HG03354 (cell line): ENCODE measurements at regions not wholly inside any gene's neighbourhood (a gene's known extent, or its start where the extent isn't known, plus 50 kb on each side); places are given as distances from the start of the nearest gene placed in this dataset.

Source experiments
- ATAC-seq: cut with Tn5 transposase; IDR thresholded peaks from one replicate; pipeline ENCODE4 v1.9.1; 2021; ENCODE audit warnings: mild to moderate bottlenecking; ENCODE audit not compliant: unreplicated experiment, poor library complexity, severe bottlenecking

GRCh38 chr4:71232846-71233245, 106.0 kb upstream of the SLC4A4 start:
- ATAC-seq: no peak

- no peak for ATAC-seq
Observed at GRCh38 chr4:71235311-71236201, 103.3 kb upstream of the SLC4A4 start.

GRCh38 chr4:71236226-71236625, 102.6 kb upstream of the SLC4A4 start:
- ATAC-seq: no peak

- no peak for ATAC-seq
Observed at GRCh38 chr4:71237641-71238040, 101.2 kb upstream of the SLC4A4 start.

- no peak for ATAC-seq
Observed at GRCh38 chr4:71239365-71239764, 99.5 kb upstream of the SLC4A4 start.

GRCh38 chr4:71240094-71240493, 98.7 kb upstream of the SLC4A4 start:
- no peak for ATAC-seq

GRCh38 chr4:71241501-71242288, 97.1 kb upstream of the SLC4A4 start:
- no peak for ATAC-seq

- ATAC-seq: no peak
Observed at GRCh38 chr4:71243091-71243833, 95.6 kb upstream of the SLC4A4 start.

- no peak for ATAC-seq
Observed at GRCh38 chr4:71247706-71248105, 91.1 kb upstream of the SLC4A4 start.

GRCh38 chr4:71251261-71251660, 87.6 kb upstream of the SLC4A4 start:
- ATAC-seq: no peak

GRCh38 chr4:71253545-71253944, 85.3 kb upstream of the SLC4A4 start:
- ATAC-seq: no peak

- no peak for ATAC-seq
Observed at GRCh38 chr4:71254451-71255012, 84.3 kb upstream of the SLC4A4 start.

- ATAC-seq: no peak
Observed at GRCh38 chr4:71255976-71256375, 82.8 kb upstream of the SLC4A4 start.

- no peak for ATAC-seq
Observed at GRCh38 chr4:71257761-71258160, 81.1 kb upstream of the SLC4A4 start.

GRCh38 chr4:71258323-71258722, 80.5 kb upstream of the SLC4A4 start:
- ATAC-seq: no peak

GRCh38 chr4:71259280-71259679, 79.5 kb upstream of the SLC4A4 start:
- ATAC-seq: no peak

- no peak for ATAC-seq
Observed at GRCh38 chr4:71259911-71260331, 78.9 kb upstream of the SLC4A4 start.

- no peak for ATAC-seq
Observed at GRCh38 chr4:71260544-71260943, 78.3 kb upstream of the SLC4A4 start.

GRCh38 chr4:71261001-71261400, 77.8 kb upstream of the SLC4A4 start:
- ATAC-seq: no peak

- no peak for ATAC-seq
Observed at GRCh38 chr4:71261633-71262121, 77.1 kb upstream of the SLC4A4 start.
